A549 (cell line): ENCODE measurements at regions not wholly inside any gene's neighbourhood (a gene's known extent, or its start where the extent isn't known, plus 50 kb on each side); places are given as distances from the start of the nearest gene placed in this dataset.

Experiments used
- ATAC-seq, 2 experiments: fragments of 200-7000 bp in 1 of 2; fragments of >200 bp in 1 of 2; cut with Nextera tagmentation in 1 of 2; cut with Tn5 transposase in 1 of 2; 3 replicates each; pipeline versions ENCODE4 v1.8.0 to v1.9.1; 2018 to 2020; ENCODE audit warnings: mild to moderate bottlenecking in 1 of 2, moderate library complexity in 1 of 2
- CTCF ChIA-PET: fragments of 300-600 bp; sonication (Branson Sonifier 250); formaldehyde crosslinking; extraction: SDS; loops from one replicate; lab custom pipeline; 2021; ENCODE audit warnings: antibody characterized with exemption, inconsistent platforms; lab: Yijun Ruan, JAX
- POLR2A ChIA-PET: fragments of 350-600 bp; formaldehyde crosslinking; extraction: SDS; loops from one replicate; lab custom pipeline; 2021; ENCODE audit warnings: antibody characterized with exemption, inconsistent platforms; lab: Yijun Ruan, JAX
- DNase-seq, 2 experiments: peaks; one replicate each; pipeline versions ENCODE4 v3.0.0 to v3.0.0-alpha.2; 2011 to 2016; ENCODE audit warnings: low read depth in 1 of 2, low spot score in 1 of 2
- FAIRE-seq: peaks from 2 replicates; lab custom pipeline; 2011; peaks lifted over from hg19 to GRCh38; lab: Jason Lieb, UNC
- H3K27ac ChIP-seq, 2 experiments: fragments of >200 bp; sonication (Bioruptor Twin); formaldehyde crosslinking; 3 replicates each; pipeline ENCODE4 v1.5.1; 2016 to 2017
- H3K4me1 ChIP-seq: fragments of >200 bp; sonication (Bioruptor Twin); formaldehyde crosslinking; 3 replicates; pipeline ENCODE4 v1.6.1; 2016
- H3K4me2 ChIP-seq: fragments of >200 bp; sonication (Bioruptor Twin); formaldehyde crosslinking; 3 replicates; pipeline ENCODE4 v1.6.1; 2016
- H3K4me3 ChIP-seq: fragments of >200 bp; sonication (Bioruptor Twin); formaldehyde crosslinking; 3 replicates; pipeline ENCODE4 v1.5.1; 2016
- H3K9me3 ChIP-seq: fragments of >200 bp; sonication (Bioruptor Twin); formaldehyde crosslinking; 3 replicates; pipeline ENCODE4 v1.6.1; 2016
- CBX8 ChIP-seq: fragments of 200-600 bp; sonication (generic); IDR thresholded peaks from 2 replicates; pipeline ENCODE4 v1.6.1; 2016
- CEBPB ChIP-seq, 2 experiments: fragments of >200 bp in 1 of 2; sonication (Bioruptor Twin) in 1 of 2; formaldehyde crosslinking in 1 of 2; IDR thresholded peaks; 2 replicates each; pipeline ENCODE4 v1.6.1; 2012 to 2016
- EHF ChIP-seq: fragments of 250-450 bp; sonication (Bioruptor Pico); IDR thresholded peaks from 2 replicates; pipeline ENCODE4 v1.5.0; 2020; ENCODE audit warnings: mild to moderate bottlenecking
- EHMT2 ChIP-seq: fragments of 200-600 bp; sonication (generic); IDR thresholded peaks from 2 replicates; pipeline ENCODE4 v1.6.1; 2016; ENCODE audit warnings: antibody characterized with exemption, low read depth, mild to moderate bottlenecking, moderate library complexity
- EP300 ChIP-seq, 2 experiments: fragments of >200 bp; sonication (Bioruptor Twin); formaldehyde crosslinking; IDR thresholded peaks; 2 replicates in 1 of 2; 3 replicates in 1 of 2; pipeline ENCODE4 v1.6.1; 2016 to 2017
- FOSL2 ChIP-seq, 2 experiments: fragments of 450-650 bp in 1 of 2; fragments of >200 bp in 1 of 2; sonication (Bioruptor Twin) in 1 of 2; formaldehyde crosslinking; IDR thresholded peaks; 2 replicates each; pipeline versions ENCODE4 v1.5.0 to v1.6.1; 2016 to 2020; ENCODE audit warnings: mild to moderate bottlenecking in 1 of 2, moderate library complexity in 1 of 2
- HOXA7 ChIP-seq: fragments of 250-450 bp; sonication (Bioruptor Pico); IDR thresholded peaks from 2 replicates; pipeline ENCODE4 v1.5.0; 2020; ENCODE audit warnings: mild to moderate bottlenecking, moderate library complexity
- HOXB5 ChIP-seq: fragments of 250-450 bp; sonication (Bioruptor Pico); IDR thresholded peaks from 2 replicates; pipeline ENCODE4 v1.5.0; 2020; ENCODE audit warnings: mild to moderate bottlenecking, moderate library complexity
- JUNB ChIP-seq: fragments of >200 bp; sonication (Bioruptor Twin); formaldehyde crosslinking; IDR thresholded peaks from 2 replicates; pipeline ENCODE4 v1.6.1; 2016
- KDM1A ChIP-seq: fragments of 200-600 bp; sonication (generic); IDR thresholded peaks from 2 replicates; pipeline ENCODE4 v1.6.1; 2016; ENCODE audit warnings: low read depth, mild to moderate bottlenecking
- KDM5A ChIP-seq: fragments of 200-600 bp; sonication (generic); IDR thresholded peaks from 2 replicates; pipeline ENCODE4 v1.6.1; 2016; ENCODE audit warnings: antibody characterized with exemption, mild to moderate bottlenecking
- MAZ ChIP-seq: fragments of 150-350 bp; IDR thresholded peaks from 2 replicates; pipeline ENCODE4 v1.6.1; 2014; ENCODE audit warnings: antibody characterized with exemption, low read depth, low read length, borderline replicate concordance
- MYC ChIP-seq: IDR thresholded peaks from 2 replicates; pipeline ENCODE4 v1.6.1; 2012; ENCODE audit warnings: mild to moderate bottlenecking, inconsistent platforms, low read length, improper control_type of control experiment, borderline replicate concordance
- PHF8 ChIP-seq: fragments of 200-600 bp; sonication (generic); IDR thresholded peaks from 2 replicates; pipeline ENCODE4 v1.6.1; 2016; ENCODE audit warnings: low read depth, mild to moderate bottlenecking, antibody characterized with exemption, moderate library complexity, borderline replicate concordance
- POLR2AphosphoS2 ChIP-seq: conservative IDR thresholded peaks from 2 replicates; pipeline ENCODE4 v1.6.1; 2012; ENCODE audit warnings: low read length, improper control_type of control experiment, inconsistent platforms
- RARB ChIP-seq: fragments of 250-450 bp; sonication (Bioruptor Pico); IDR thresholded peaks from 2 replicates; pipeline ENCODE4 v1.8.0; 2021; ENCODE audit warnings: mild to moderate bottlenecking, moderate library complexity
- RFX5 ChIP-seq: fragments of 450-650 bp; IDR thresholded peaks from 2 replicates; pipeline ENCODE4 v1.7.1; 2014; ENCODE audit warnings: antibody characterized with exemption, mild to moderate bottlenecking, moderate library complexity
- RNF2 ChIP-seq: fragments of 200-600 bp; sonication (generic); IDR thresholded peaks from 2 replicates; pipeline ENCODE4 v1.6.1; 2016; ENCODE audit warnings: low read depth, mild to moderate bottlenecking, antibody characterized with exemption, moderate library complexity, borderline replicate concordance
- SMC3 ChIP-seq: fragments of >200 bp; sonication (Bioruptor Twin); formaldehyde crosslinking; IDR thresholded peaks from 3 replicates; pipeline ENCODE4 v1.6.1; 2018; ENCODE audit warnings: inconsistent platforms
- SREBF2 ChIP-seq: fragments of 450-650 bp; IDR thresholded peaks from 2 replicates; pipeline ENCODE4 v1.6.1; 2014; ENCODE audit warnings: mild to moderate bottlenecking, moderate library complexity
- TP53 ChIP-seq: fragments of 250-450 bp; sonication (Bioruptor Pico); IDR thresholded peaks from 2 replicates; pipeline ENCODE4 v1.5.0; 2021; ENCODE audit warnings: mild to moderate bottlenecking, moderate library complexity
- WGBS: methylation state at CpG from one replicate; pipeline ENCODE4 v1.1.6; 2017; ENCODE audit errors: missing lambda C conversion rate; 5-methylcytosine and 5-hydroxymethylcytosine counted together
- TF ChIP-seq, protein P1 (sequence below): fragments of >200 bp; sonication (Bioruptor Twin); formaldehyde crosslinking; IDR thresholded peaks from 3 replicates; pipeline ENCODE4 v1.5.1; 2016
- TF ChIP-seq, protein P2 (sequence below): fragments of >200 bp; sonication (Bioruptor Twin); formaldehyde crosslinking; IDR thresholded peaks from 3 replicates; pipeline ENCODE4 v1.6.1; 2016
- TF ChIP-seq, protein P3 (sequence below): IDR thresholded peaks from 2 replicates; pipeline ENCODE4 v1.6.1; 2012; ENCODE audit warnings: low read depth, borderline replicate concordance
- TF ChIP-seq, protein P4 (sequence below): fragments of 450-650 bp; IDR thresholded peaks from 2 replicates; pipeline ENCODE4 v1.6.1; 2014; ENCODE audit warnings: antibody characterized with exemption
- TF ChIP-seq, protein P5 (sequence below): IDR thresholded peaks from 2 replicates; pipeline ENCODE4 v1.6.1; 2012
- TF ChIP-seq, protein P6 (sequence below): fragments of 200-600 bp; sonication (generic); IDR thresholded peaks from 2 replicates; pipeline ENCODE4 v1.6.1; 2016; ENCODE audit warnings: antibody characterized with exemption, mild to moderate bottlenecking, moderate library complexity

DNA sequence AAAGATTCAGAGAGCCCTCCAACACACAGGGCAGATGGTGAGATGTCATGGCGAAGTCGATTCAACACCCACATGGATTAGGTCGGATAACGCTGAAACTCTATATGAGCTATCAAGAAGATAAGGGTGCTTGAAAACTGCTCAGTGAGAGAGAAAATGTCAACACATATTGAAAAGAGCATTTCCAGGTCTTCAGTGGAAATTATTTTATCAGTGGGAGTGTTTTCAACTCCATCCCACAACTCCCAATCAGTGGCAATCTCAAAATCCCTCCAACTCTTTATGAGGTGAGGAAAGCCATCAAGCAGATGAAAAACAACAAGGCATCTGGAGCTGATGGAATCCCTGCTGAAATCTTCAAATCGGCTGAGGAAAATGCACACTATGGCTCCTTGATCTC lies 104.5 kb upstream of the KLHL14 start:
- H3K27ac ChIP-seq, result no peak overlapping the region
- DNase-seq, result no peak
- ChIA-PET POLR2A (no interaction called here), CTCF (interaction anchor here (0.6 kb wide), 1 partner anchor 627 kb away, joined by 4 read pairs; no protein-coding TSS in a partner anchor)
- ATAC-seq, result no peak
- no peaks in the 10 kb centered on the region for H3K4me1 ChIP-seq
- no peaks in the 10 kb centered on the region for H3K9me3 ChIP-seq
- FAIRE-seq, result no peak
- TF ChIP-seq, protein P1, sequence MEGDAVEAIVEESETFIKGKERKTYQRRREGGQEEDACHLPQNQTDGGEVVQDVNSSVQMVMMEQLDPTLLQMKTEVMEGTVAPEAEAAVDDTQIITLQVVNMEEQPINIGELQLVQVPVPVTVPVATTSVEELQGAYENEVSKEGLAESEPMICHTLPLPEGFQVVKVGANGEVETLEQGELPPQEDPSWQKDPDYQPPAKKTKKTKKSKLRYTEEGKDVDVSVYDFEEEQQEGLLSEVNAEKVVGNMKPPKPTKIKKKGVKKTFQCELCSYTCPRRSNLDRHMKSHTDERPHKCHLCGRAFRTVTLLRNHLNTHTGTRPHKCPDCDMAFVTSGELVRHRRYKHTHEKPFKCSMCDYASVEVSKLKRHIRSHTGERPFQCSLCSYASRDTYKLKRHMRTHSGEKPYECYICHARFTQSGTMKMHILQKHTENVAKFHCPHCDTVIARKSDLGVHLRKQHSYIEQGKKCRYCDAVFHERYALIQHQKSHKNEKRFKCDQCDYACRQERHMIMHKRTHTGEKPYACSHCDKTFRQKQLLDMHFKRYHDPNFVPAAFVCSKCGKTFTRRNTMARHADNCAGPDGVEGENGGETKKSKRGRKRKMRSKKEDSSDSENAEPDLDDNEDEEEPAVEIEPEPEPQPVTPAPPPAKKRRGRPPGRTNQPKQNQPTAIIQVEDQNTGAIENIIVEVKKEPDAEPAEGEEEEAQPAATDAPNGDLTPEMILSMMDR, result no peak
- TF ChIP-seq SMC3 (no peak), FOSL2 (IDR thresholded peaks at IDR 0.05) (no peak), FOSL2 (CRISPR knock-in tag; IDR thresholded peaks at IDR 0.05) (no peak), RARB (CRISPR knock-in tag) (no peak), HOXA7 (CRISPR knock-in tag) (no peak), JUNB (no peak), MAZ (no peak), CEBPB (IDR thresholded peaks at IDR 0.05) (no peak), RNF2 (no peak), CBX8 (no peak), PHF8 (no peak), KDM5A (no peak)
- TF ChIP-seq, protein P2, sequence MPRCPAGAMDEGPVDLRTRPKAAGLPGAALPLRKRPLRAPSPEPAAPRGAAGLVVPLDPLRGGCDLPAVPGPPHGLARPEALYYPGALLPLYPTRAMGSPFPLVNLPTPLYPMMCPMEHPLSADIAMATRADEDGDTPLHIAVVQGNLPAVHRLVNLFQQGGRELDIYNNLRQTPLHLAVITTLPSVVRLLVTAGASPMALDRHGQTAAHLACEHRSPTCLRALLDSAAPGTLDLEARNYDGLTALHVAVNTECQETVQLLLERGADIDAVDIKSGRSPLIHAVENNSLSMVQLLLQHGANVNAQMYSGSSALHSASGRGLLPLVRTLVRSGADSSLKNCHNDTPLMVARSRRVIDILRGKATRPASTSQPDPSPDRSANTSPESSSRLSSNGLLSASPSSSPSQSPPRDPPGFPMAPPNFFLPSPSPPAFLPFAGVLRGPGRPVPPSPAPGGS, result no peak
- TF ChIP-seq, protein P3, sequence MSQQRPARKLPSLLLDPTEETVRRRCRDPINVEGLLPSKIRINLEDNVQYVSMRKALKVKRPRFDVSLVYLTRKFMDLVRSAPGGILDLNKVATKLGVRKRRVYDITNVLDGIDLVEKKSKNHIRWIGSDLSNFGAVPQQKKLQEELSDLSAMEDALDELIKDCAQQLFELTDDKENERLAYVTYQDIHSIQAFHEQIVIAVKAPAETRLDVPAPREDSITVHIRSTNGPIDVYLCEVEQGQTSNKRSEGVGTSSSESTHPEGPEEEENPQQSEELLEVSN, result no peak
- TF ChIP-seq, protein P4, sequence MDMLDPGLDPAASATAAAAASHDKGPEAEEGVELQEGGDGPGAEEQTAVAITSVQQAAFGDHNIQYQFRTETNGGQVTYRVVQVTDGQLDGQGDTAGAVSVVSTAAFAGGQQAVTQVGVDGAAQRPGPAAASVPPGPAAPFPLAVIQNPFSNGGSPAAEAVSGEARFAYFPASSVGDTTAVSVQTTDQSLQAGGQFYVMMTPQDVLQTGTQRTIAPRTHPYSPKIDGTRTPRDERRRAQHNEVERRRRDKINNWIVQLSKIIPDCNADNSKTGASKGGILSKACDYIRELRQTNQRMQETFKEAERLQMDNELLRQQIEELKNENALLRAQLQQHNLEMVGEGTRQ, result no peak
- WGBS, result 33% methylated on average over 5 of the region's 5 CpGs
- H3K4me3 ChIP-seq, result no peak overlapping the region
- H3K4me2 ChIP-seq, result no peak overlapping the region

DNA sequence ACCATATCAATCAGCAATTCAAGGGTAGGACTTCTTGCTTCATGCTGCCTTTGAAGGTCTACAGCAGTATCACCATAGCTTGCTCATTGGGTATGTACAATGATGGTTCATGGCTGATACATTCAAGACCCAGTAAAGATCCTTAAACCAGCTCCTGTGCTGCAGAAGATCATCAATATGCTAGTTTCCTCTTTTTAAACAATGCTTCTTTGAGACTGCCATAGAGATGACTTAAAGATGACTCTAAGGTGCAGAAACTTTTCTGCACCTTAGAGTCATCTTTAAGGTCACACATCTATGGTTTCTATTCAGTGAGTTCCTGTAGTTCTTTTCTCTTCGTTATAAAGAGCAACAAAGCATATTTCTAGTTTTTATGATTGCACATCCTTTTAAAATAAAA lies 102.8 kb upstream of the KLHL14 start:
- CTCF ChIA-PET, result no interaction called here
- WGBS, result 0% methylated on average over 1 of the region's 1 CpG
- ATAC-seq (no peak), DNase-seq (no peak), FAIRE-seq (no peak)
- POLR2A ChIA-PET, result no interaction called here
- no peak overlapping the region for H3K27ac ChIP-seq
- no peaks in the 10 kb centered on the region for H3K4me1 ChIP-seq
- H3K9me3 ChIP-seq, result no peaks in the 10 kb centered on the region
- no peak overlapping the region for H3K4me3 ChIP-seq
- no peak overlapping the region for H3K4me2 ChIP-seq
- TF ChIP-seq KDM1A (no peak), MYC (no peak), EHMT2 (no peak), RFX5 (no peak), SMC3 (no peak), EP300 (IDR thresholded peaks at IDR 0.05) (no peak), TP53 (CRISPR knock-in tag) (no peak), KDM5A (no peak), SREBF2 (no peak), HOXB5 (no peak), HOXA7 (CRISPR knock-in tag) (no peak), EHF (no peak), POLR2AphosphoS2 (no peak)
- TF ChIP-seq, protein P5, sequence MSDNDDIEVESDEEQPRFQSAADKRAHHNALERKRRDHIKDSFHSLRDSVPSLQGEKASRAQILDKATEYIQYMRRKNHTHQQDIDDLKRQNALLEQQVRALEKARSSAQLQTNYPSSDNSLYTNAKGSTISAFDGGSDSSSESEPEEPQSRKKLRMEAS, result no peak
- TF ChIP-seq, protein P3, result no peak
- TF ChIP-seq, protein P6, sequence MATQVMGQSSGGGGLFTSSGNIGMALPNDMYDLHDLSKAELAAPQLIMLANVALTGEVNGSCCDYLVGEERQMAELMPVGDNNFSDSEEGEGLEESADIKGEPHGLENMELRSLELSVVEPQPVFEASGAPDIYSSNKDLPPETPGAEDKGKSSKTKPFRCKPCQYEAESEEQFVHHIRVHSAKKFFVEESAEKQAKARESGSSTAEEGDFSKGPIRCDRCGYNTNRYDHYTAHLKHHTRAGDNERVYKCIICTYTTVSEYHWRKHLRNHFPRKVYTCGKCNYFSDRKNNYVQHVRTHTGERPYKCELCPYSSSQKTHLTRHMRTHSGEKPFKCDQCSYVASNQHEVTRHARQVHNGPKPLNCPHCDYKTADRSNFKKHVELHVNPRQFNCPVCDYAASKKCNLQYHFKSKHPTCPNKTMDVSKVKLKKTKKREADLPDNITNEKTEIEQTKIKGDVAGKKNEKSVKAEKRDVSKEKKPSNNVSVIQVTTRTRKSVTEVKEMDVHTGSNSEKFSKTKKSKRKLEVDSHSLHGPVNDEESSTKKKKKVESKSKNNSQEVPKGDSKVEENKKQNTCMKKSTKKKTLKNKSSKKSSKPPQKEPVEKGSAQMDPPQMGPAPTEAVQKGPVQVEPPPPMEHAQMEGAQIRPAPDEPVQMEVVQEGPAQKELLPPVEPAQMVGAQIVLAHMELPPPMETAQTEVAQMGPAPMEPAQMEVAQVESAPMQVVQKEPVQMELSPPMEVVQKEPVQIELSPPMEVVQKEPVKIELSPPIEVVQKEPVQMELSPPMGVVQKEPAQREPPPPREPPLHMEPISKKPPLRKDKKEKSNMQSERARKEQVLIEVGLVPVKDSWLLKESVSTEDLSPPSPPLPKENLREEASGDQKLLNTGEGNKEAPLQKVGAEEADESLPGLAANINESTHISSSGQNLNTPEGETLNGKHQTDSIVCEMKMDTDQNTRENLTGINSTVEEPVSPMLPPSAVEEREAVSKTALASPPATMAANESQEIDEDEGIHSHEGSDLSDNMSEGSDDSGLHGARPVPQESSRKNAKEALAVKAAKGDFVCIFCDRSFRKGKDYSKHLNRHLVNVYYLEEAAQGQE, result no peak
- TF ChIP-seq, protein P4, result no peak
